NCI-H82 (cell line): ENCODE measurements at regions not wholly inside any gene's neighbourhood (a gene's known extent, or its start where the extent isn't known, plus 50 kb on each side); places are given as distances from the start of the nearest gene placed in this dataset.
A peak's percentile ranks its signal among the peaks of the same experiment; 100 is the strongest.
"Not testable (repeated sequence)": the region's sequence is repeated elsewhere in the genome, so short reads cannot be mapped to it uniquely, and the experiment has no call there.

ENCODE experiments used
- DNase-seq: peaks from one replicate; lab custom pipeline; 2025; lab: John Stamatoyannopoulos, UW

- no peak for DNase-seq
Measured at GRCh38 chr5:35561396-35561795, 56.3 kb upstream of the SPEF2 start.

- no peak for DNase-seq
Measured at GRCh38 chr5:35557748-35558147, 59.9 kb upstream of the SPEF2 start.

DNA sequence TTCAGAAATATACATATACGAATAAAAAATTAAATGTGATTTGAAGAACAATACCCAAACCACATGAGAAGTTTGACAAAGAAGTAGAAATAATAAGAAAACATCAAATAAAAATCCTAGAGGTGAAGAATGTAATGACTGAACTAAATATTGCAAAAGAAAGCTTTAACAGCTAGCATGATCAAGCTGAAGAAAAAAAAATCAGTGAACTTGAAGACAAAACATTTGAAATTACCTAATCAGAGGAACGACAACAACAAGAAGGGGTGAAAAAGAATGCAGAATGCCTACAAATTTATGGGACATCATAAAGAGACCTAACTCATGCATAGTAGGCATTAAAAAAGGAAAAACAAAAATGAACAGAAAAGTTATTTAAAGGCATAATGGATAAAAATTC lies 60.5 kb upstream of the SPEF2 start:
- no peak for DNase-seq

DNA sequence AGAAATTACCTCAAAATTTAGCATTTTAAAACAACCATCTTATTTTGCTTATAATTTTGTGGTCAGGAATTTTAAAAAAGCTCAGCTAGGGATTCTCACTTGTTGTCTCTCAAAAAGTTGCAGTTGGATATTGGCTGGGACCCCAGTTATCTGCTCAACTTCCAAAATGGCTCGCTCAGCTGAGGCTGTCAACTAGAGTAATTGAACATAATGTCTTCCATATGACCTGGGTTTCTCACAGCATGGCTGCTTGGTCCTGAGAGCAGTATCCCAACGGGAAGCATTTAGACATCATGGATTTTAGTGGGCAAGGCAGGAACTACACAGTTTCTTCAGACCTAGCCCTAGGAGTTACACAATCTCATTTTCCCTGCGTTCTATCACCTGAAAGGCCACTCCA lies 63.6 kb upstream of the SPEF2 start:
- no peak for DNase-seq

DNA sequence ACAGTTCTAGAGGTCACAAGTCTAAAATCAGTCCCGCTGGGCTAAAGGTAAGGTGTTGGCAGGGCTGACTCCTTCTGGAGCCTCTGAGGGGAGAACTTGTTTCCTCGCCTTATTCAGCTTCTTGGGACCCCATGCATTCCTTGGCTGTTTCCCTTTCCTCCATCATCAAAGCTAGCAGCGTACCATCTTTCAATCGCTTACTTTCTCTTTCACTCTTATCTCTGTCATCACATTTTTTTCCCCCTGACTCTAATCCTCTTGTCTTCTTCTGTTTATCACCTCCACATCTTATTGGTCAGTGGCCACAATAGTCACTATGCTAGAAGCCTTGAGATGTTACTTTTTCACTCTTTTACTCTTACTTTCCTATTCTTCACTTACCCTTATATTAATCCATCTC lies 72.5 kb upstream of the SPEF2 start:
- no peak for DNase-seq

DNA sequence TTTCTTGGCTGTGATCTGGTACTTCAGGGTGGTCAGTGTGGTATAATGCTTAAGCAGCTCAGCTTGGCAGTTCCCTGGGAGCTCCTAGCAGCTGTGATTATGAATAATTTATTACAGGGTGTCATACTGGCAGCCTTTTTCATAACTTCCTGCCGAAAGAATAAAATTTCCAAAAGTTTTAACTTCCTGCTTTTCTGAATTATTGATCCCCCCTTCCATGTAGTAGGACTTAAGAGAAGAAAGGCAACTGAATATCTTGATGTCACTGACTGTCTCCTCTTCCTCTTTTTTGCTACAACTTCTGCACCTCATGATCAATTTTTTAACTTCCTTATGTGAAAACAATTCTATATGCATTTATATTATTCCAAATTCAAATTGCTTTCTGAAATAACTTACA lies 74.3 kb upstream of the SPEF2 start:
- no peak for DNase-seq

DNA sequence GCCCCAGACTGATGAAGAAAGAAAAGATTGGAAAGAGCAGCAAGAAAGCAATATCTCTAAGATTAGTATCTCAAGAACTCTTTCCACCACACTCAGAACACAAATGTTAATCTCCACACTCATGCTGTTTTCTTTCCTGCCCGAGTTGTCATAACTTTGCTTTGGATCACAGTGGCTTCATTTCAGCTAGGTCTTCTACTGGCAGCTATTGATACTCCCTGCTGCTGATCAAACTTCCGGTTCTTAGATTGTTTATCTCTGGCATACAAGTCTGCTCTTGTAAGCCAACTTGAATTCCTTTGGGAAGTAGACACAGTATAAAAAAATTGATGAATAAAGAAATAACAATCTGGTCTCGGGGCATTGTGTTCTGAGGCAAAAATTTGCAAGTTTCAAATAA lies 77.7 kb upstream of the SPEF2 start:
- no peak for DNase-seq

GRCh38 chr5:35538198-35538931 lies 79.3 kb upstream of the SPEF2 start:
- no peak for DNase-seq

DNA sequence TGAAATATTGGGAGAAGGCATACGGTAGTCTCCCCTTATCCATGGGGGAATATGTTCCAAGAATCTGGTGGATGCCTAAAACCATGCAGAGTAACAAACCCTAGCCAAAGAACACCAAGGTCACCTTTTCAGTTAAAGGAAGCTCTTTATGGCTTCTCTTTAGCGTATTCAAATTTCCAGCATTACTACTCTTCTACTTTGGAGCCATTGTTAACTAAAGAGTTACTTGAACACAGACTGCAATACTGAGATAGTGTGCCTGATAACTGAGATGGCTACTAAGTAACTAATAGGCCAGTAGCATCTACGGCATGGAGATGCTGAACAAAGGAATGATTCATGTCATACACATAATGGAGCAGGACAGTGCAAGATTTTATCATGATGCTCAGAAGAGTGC lies 84.5 kb upstream of the SPEF2 start:
- no peak for DNase-seq

- not testable (repeated sequence) for DNase-seq
Measured at GRCh38 chr5:35531553-35531952, 86.1 kb upstream of the SPEF2 start.

- DNase-seq, result no peak
Measured at GRCh38 chr5:35518104-35518503, 99.6 kb upstream of the SPEF2 start.

- no peak for DNase-seq
Measured at GRCh38 chr5:35516271-35516670, 101.4 kb upstream of the SPEF2 start.

DNA sequence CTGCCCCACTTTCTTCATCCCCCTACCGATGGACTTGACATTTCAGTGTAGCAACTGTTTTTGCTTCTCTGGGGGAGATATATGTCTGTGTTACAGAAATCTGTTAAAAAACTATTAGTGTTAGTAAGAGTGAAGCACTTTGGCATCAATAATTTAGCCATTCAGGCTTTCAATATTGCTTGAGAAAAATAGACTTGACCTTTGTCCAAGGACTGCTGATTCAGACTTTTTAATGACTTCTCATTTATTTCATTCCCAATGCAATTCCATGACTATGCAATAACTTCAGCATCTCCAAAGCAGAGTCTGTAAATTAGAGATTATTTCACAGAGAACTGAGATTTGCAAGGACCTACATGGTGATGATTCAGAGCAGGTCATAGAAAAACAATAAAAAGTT lies 104.1 kb upstream of the SPEF2 start:
- DNase-seq, result no peak

GRCh38 chr5:35502206-35502605 lies 115.5 kb upstream of the SPEF2 start:
- no peak for DNase-seq

- no peak for DNase-seq
Measured at GRCh38 chr5:35488791-35489190, 128.9 kb upstream of the SPEF2 start.

DNA sequence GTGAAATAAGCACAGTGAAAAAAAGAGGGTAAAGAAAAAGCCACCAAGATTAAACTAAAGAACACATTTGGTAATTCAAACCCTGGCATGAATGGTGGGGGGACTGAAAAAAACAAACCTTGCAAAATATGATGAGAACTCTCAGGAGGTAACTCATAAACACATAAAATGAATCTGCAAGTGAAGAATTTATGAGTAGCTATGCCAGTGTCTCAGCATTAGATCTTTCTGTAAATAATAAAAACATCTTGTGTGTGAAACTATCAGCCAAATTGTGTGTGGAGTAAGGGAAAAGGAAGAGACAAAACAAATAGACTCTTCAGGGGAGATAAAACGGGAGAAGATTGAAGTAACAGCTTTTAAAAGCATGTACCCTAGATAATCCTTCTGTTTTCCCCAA lies 129.6 kb upstream of the SPEF2 start:
- no peak for DNase-seq

- peak; percentile 34 for DNase-seq
Measured at GRCh38 chr5:35487233-35488025, 130.2 kb upstream of the SPEF2 start.

GRCh38 chr5:35485487-35485886 lies 132.2 kb upstream of the SPEF2 start:
- DNase-seq, result no peak

- no peak for DNase-seq
Measured at GRCh38 chr5:35484241-35484640, 133.4 kb upstream of the SPEF2 start.

DNA sequence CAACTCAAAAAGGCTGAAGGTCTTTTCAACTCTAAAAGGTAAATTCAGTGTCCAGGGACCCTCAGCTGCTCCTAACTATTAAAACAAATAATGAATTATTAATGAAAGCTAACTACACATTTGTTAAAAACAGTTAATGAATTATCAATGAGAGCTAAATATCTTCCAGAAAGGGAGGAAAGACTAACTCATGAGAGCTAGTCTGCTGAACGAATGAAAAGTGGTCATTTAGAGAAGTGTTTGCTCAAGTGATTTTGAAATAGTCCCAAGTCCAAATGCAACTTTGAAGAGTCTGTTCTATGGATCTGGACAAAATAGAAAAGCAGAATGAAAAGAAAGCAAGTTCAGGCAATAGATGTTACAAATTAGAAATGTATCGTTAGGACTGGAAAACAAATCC lies 133.9 kb upstream of the SPEF2 start:
- no peak for DNase-seq

DNA sequence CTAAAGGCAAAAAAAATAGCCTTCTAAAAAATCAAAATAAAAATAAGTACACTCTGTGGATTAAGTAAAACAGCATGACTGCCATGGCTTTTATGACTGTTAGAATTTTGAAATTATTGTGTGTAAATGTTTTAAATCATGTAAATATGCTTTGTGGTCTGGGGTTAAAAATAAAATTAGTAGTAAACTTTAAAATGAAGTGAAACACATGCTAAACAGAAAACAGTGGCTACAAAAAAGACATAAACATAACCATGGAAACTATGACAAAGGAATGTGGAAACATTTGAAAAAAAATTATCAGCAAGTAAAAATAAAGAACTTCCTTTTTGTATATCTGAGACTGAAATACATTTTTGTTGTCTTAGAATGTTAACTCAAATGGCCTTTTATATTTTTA lies 134.5 kb upstream of the SPEF2 start:
- no peak for DNase-seq

DNA sequence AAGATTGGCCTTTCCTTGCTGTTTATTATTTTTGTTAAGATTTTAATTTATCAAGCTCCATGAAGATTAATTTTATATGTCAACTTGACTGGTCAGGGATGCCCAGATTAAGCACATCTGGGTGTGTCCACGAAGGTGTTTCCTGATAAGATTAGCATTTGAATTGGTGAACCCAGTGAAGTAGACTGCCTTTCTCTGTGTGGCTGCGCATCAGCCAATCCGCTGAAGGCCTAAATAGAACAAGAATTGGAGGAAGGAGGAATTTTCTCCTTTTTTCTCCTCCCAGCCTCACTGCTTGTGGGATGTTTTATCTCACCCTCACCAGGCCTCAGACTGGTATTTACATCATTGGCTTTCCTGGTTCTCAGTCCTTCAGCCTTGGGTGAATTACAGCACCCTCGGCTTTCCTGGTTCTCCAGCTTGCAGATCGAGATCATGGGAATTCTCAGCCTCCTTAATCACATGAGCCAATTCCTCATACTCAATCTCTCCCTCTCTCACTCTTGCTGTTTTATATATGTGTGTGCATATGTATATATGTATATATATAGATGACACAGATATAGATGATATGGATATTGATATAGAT lies 135.4 kb upstream of the SPEF2 start:
- DNase-seq, result no peak
